ENCODE measurements at regions not wholly inside any gene's neighbourhood (a gene's known extent, or its start where the extent isn't known, plus 50 kb on each side); places are given as distances from the start of the nearest gene placed in this dataset.

DNA sequence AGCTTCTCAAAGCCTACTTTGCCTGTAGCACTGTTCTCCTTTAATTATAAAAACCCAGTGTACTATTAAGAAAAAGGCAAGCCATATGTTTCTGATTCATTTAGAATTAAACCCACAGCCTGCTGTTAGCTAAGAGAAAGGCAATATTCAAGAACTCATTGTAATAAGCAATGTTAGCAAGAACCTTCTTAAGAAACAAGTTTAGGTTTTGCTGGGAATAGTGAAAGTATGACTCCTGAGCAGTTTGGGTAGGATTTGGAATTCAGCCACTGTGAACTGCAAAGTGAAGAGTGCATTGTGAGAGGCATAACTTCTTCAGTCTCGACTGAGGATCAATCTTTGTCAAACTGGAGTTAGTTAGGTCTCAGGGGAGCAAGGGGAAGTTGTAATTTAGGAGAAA lies 206.5 kb upstream of the NT5C1B start:
- TF ChIP-seq POLR2A (IDR thresholded peaks at IDR 0.05) (no peak), CTCF (IDR thresholded peaks at IDR 0.05) (no peak)

All from thyroid gland (tissue), 4 donors.